ENCODE measurements at regions not wholly inside any gene's neighbourhood (a gene's known extent, or its start where the extent isn't known, plus 50 kb on each side); places are given as distances from the start of the nearest gene placed in this dataset.

GRCh38 chr12:67816269-67816668 lies 167.7 kb downstream of the DYRK2 start:
- no peak for TF ChIP-seq CTCF (tag by site-specific recombination; IDR thresholded peaks at IDR 0.05)
- no peak for TF ChIP-seq ZNF530 (tag by site-specific recombination; IDR thresholded peaks at IDR 0.05; ENCODE audit: low read depth)
- no peak for TF ChIP-seq KLF17 (tag by site-specific recombination; IDR thresholded peaks at IDR 0.05)
- no peak for TF ChIP-seq RBAK (tag by site-specific recombination; IDR thresholded peaks at IDR 0.05)
- TF ChIP-seq ZNF548 (tag by site-specific recombination; IDR thresholded peaks at IDR 0.05): no peak
- TF ChIP-seq SCRT2 (tag by site-specific recombination; IDR thresholded peaks at IDR 0.05): no peak
- TF ChIP-seq TCF7L2 (IDR thresholded peaks at IDR 0.05; ENCODE audit: borderline replicate concordance, low read depth, low read length): no peak
- no peak for TF ChIP-seq PRDM6 (tag by site-specific recombination; IDR thresholded peaks at IDR 0.05)
- no peak for TF ChIP-seq YY1 (tag by site-specific recombination; IDR thresholded peaks at IDR 0.05)
- no peak for TF ChIP-seq ZNF501 (tag by site-specific recombination; IDR thresholded peaks at IDR 0.05)
- no peak for TF ChIP-seq ZNF175 (tag by site-specific recombination; IDR thresholded peaks at IDR 0.05)
- TF ChIP-seq ZNF555 (tag by site-specific recombination; conservative IDR thresholded peaks at IDR 0.05): no peak
- TF ChIP-seq BCL11A (tag by site-specific recombination; IDR thresholded peaks at IDR 0.05; ENCODE audit: low read depth): no peak

Data from HEK293 (cell line).